ENCODE measurements at regions not wholly inside any gene's neighbourhood (a gene's known extent, or its start where the extent isn't known, plus 50 kb on each side); places are given as distances from the start of the nearest gene placed in this dataset.

- Histone ChIP-seq H3K27me3 (no peaks in the 10 kb centered on the region), H3K9me3 (no peaks in the 10 kb centered on the region), H3K4me3 (ENCODE audit: low read depth in 1 of 2, low read length in 1 of 2) (no peak overlapping the region), H3K36me3 (no peaks in the 10 kb centered on the region), H3K4me1 (ENCODE audit: control insufficient read depth in 1 of 2, insufficient read depth in 1 of 2, low read depth in 1 of 2, low read length in 1 of 2) (no peaks in the 10 kb centered on the region), H3K27ac (no peak overlapping the region)
- TF ChIP-seq, protein P1, sequence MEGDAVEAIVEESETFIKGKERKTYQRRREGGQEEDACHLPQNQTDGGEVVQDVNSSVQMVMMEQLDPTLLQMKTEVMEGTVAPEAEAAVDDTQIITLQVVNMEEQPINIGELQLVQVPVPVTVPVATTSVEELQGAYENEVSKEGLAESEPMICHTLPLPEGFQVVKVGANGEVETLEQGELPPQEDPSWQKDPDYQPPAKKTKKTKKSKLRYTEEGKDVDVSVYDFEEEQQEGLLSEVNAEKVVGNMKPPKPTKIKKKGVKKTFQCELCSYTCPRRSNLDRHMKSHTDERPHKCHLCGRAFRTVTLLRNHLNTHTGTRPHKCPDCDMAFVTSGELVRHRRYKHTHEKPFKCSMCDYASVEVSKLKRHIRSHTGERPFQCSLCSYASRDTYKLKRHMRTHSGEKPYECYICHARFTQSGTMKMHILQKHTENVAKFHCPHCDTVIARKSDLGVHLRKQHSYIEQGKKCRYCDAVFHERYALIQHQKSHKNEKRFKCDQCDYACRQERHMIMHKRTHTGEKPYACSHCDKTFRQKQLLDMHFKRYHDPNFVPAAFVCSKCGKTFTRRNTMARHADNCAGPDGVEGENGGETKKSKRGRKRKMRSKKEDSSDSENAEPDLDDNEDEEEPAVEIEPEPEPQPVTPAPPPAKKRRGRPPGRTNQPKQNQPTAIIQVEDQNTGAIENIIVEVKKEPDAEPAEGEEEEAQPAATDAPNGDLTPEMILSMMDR (IDR thresholded peaks at IDR 0.05), result no peak
Observed at GRCh38 chr7:153413199-153413539, 639.0 kb upstream of the DPP6 start.

DNA sequence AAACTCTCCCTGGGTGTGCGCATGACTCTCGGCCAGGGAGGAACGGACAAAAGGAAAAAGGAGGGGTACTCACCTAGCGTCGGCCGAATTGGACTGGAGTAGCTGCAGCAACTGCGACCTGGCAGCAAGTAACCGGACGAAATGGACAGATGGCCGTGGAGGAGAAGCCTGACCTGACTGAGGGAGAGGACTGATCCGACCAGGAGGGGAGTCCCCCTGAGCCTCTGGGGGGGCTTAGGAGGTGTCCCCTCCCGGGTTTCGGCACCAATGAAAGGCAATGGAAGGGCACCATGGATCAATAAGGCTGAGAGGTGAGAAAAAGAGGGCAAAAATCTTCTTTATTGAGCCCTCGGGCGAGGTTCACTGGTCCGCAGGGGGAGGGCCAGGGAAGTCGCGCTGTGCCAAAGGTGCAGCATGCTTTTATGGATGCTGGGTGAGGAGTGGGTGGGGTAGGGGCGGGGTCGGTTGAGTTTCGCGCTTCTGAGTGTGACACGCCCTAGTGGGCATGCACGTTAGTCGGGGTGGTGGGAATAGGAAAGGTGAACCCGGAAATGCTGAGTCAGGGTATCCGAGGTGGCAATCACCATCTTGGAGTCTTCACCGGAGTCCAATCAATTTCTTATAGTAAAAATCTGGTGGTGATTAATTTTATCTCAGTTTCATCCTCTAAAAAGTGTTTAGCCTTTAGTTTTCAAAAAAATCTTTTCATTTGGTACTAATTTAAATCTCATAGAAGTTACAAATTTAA is 638.5 kb upstream of the DPP6 start:
- no peaks in the 10 kb centered on the region for H3K4me1 ChIP-seq (ENCODE audit: control insufficient read depth in 1 of 2, insufficient read depth in 1 of 2, low read depth in 1 of 2, low read length in 1 of 2)
- no peak overlapping the region for H3K4me3 ChIP-seq (ENCODE audit: low read depth in 1 of 2, low read length in 1 of 2)
- H3K36me3 ChIP-seq, result no peaks in the 10 kb centered on the region
- H3K27me3 ChIP-seq, result no peaks in the 10 kb centered on the region
- no peaks in the 10 kb centered on the region for H3K9me3 ChIP-seq
- no peak overlapping the region for H3K27ac ChIP-seq
- TF ChIP-seq, protein P1 (IDR thresholded peaks at IDR 0.05), result no peak

- Histone ChIP-seq H3K36me3 (no peaks in the 10 kb centered on the region), H3K9me3 (no peaks in the 10 kb centered on the region), H3K4me1 (ENCODE audit: control insufficient read depth in 1 of 2, insufficient read depth in 1 of 2, low read depth in 1 of 2, low read length in 1 of 2) (no peaks in the 10 kb centered on the region), H3K4me3 (ENCODE audit: low read depth in 1 of 2, low read length in 1 of 2) (no peak overlapping the region), H3K27ac (no peak overlapping the region), H3K27me3 (no peaks in the 10 kb centered on the region)
- TF ChIP-seq, protein P1 (IDR thresholded peaks at IDR 0.05), result no peak
Observed at GRCh38 chr7:153414288-153414629, 637.9 kb upstream of the DPP6 start.

DNA sequence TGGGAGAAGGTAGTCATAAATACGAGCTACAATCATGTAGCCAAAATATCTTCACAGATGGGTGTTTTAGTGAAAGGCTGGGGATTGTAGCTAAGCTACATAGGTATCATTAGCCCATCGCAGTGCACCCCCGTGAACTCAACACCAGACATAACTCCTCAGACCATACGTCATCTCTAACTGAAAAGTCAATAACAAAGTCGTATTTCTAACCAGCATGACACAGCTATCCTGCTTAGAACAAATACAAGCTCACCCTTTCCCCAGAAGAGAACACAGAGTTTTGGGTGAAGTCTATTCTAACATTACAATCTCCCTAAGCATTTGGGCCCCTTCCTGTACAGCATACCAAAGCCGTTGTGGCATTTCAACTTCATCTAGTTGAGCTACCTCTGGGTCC is 636.6 kb upstream of the DPP6 start:
- TF ChIP-seq, protein P1 (IDR thresholded peaks at IDR 0.05), result no peak
- Histone ChIP-seq H3K27me3 (no peaks in the 10 kb centered on the region), H3K27ac (no peak overlapping the region), H3K4me3 (ENCODE audit: low read depth in 1 of 2, low read length in 1 of 2) (no peak overlapping the region), H3K9me3 (no peaks in the 10 kb centered on the region), H3K4me1 (ENCODE audit: control insufficient read depth in 1 of 2, insufficient read depth in 1 of 2, low read depth in 1 of 2, low read length in 1 of 2) (no peaks in the 10 kb centered on the region), H3K36me3 (no peaks in the 10 kb centered on the region)

- no peaks in the 10 kb centered on the region for H3K4me1 ChIP-seq (ENCODE audit: control insufficient read depth in 1 of 2, insufficient read depth in 1 of 2, low read depth in 1 of 2, low read length in 1 of 2)
- H3K4me3 ChIP-seq (ENCODE audit: low read depth in 1 of 2, low read length in 1 of 2), result no peak overlapping the region
- H3K36me3 ChIP-seq, result no peaks in the 10 kb centered on the region
- no peak overlapping the region for H3K27ac ChIP-seq
- TF ChIP-seq, protein P1 (IDR thresholded peaks at IDR 0.05), result no peak
- H3K27me3 ChIP-seq, result no peaks in the 10 kb centered on the region
- H3K9me3 ChIP-seq, result no peaks in the 10 kb centered on the region
Observed at GRCh38 chr7:153422291-153423209, 629.6 kb upstream of the DPP6 start.

All from neutrophil (primary cell).